Activated CD4-positive, alpha-beta memory T cell treated with anti-CD3 and anti-CD28 coated beads for 36 hours (primary cell): ENCODE measurements at regions not wholly inside any gene's neighbourhood (a gene's known extent, or its start where the extent isn't known, plus 50 kb on each side); places are given as distances from the start of the nearest gene placed in this dataset.
A peak's percentile ranks its signal among the peaks of the same experiment; 100 is the strongest.
"Not testable (repeated sequence)": the region's sequence is repeated elsewhere in the genome, so short reads cannot be mapped to it uniquely, and the experiment has no call there.

Source experiments
- CTCF ChIA-PET: fragments of 350-600 bp; sonication (Branson Sonifier 250); formaldehyde crosslinking; loops from one replicate; lab custom pipeline; 2021; ENCODE audit warnings: antibody characterized with exemption, inconsistent platforms; lab: Charles Lee
- POLR2A ChIA-PET: fragments of 350-600 bp; sonication (Branson Sonifier 250); formaldehyde crosslinking; loops from one replicate; lab custom pipeline; 2021; ENCODE audit warnings: antibody characterized with exemption; lab: Charles Lee
- DNase-seq: peaks from one replicate; pipeline ENCODE4 v3.0.0-alpha.2; 2020
- H3K27ac Mint-ChIP-seq: one replicate; pipeline ENCODE4 v1.8.0; 2021; ENCODE audit warnings: mixed read lengths
- H3K27me3 Mint-ChIP-seq: one replicate; pipeline ENCODE4 v1.8.0; 2021; ENCODE audit warnings: mixed read lengths
- H3K36me3 Mint-ChIP-seq: one replicate; pipeline ENCODE4 v1.8.0; 2021; ENCODE audit warnings: mixed read lengths
- H3K4me1 Mint-ChIP-seq: one replicate; pipeline ENCODE4 v1.8.0; 2021; ENCODE audit warnings: low read depth, mixed read lengths
- H3K4me3 Mint-ChIP-seq: one replicate; pipeline ENCODE4 v1.8.0; 2021; ENCODE audit warnings: mild to moderate bottlenecking, mixed read lengths
- H3K9me3 Mint-ChIP-seq: one replicate; pipeline ENCODE4 v1.8.0; 2021; ENCODE audit warnings: mixed read lengths
- intact Hi-C: fragments of 100-400 bp; cut with micrococcal nuclease; formaldehyde crosslinking; loops from one replicate; pipeline ENCODE4 v1.15.1; 2023

GRCh38 chr10:46720386-46720785 lies 141.5 kb downstream of the SYT15 start:
- H3K27ac Mint-ChIP-seq, H3K9me3 Mint-ChIP-seq, POLR2A ChIA-PET, H3K4me3 Mint-ChIP-seq, intact Hi-C loops, H3K36me3 Mint-ChIP-seq, CTCF ChIA-PET, DNase-seq, H3K4me1 Mint-ChIP-seq: not testable (repeated sequence)
- peaks cover 16% of the 10 kb centered on the region for H3K27me3 Mint-ChIP-seq

DNA sequence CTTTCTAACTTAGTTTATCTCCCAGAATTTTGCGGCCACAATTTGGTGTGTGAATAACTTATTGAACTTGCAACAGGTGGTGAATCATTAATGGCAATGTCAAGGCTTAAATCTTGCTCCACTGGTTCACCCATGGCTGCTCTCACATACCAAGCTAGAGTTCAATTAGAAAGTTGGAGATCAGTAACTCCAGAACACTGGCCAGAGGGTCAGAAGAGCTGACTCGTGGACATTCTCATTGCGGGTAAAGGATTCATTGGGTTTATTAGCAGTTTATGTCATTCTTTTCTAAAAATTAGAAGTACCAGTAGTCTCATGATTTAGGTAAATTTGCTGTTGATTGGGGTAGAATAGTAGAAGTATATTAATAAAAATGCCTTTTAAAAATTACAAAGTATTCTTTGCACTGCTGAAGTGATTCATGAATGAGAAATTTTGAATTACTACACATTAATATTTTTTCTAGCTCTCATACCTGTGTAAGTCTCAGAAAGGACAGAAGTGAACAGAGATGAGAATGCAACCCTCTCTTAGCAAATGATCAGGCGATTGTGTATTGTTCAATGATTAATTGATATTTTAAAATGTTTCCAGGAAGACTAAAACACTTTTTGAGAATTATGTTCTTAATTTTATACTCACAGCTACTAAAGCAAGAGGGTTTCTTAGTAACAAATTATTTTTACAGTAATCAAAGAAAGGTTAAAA lies 142.0 kb downstream of the SYT15 start:
- H3K27ac Mint-ChIP-seq, H3K4me1 Mint-ChIP-seq, DNase-seq, H3K4me3 Mint-ChIP-seq, H3K36me3 Mint-ChIP-seq, intact Hi-C loops, H3K9me3 Mint-ChIP-seq, CTCF ChIA-PET, POLR2A ChIA-PET: not testable (repeated sequence)
- H3K27me3 Mint-ChIP-seq, result peaks cover 16% of the 10 kb centered on the region

DNA sequence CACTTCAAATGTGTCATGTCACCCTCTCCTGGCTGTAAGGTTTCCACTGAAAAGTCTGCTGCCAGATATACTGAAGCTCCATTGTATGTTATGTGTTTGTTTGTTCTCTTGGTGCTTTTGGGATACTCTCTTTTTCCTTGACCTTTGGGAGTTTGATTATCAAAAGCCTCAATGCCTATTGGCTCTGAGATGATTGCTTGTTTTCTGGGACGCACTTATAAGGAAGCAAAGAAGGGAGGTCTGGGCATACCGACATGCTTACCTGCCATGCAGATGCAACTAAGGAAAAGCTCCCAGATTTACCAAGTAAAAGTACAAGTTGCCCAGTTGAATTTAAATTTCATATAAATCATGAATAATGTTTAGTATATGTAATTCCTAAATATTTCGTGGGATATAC lies 145.3 kb downstream of the SYT15 start:
- H3K4me1 Mint-ChIP-seq, intact Hi-C loops, H3K36me3 Mint-ChIP-seq, H3K27ac Mint-ChIP-seq, POLR2A ChIA-PET, CTCF ChIA-PET, H3K9me3 Mint-ChIP-seq, DNase-seq, H3K4me3 Mint-ChIP-seq: not testable (repeated sequence)
- peaks cover 15% of the 10 kb centered on the region for H3K27me3 Mint-ChIP-seq

GRCh38 chr10:46728359-46728758 lies 149.4 kb downstream of the SYT15 start:
- H3K4me3 Mint-ChIP-seq, POLR2A ChIA-PET, CTCF ChIA-PET, H3K9me3 Mint-ChIP-seq, H3K36me3 Mint-ChIP-seq, DNase-seq, intact Hi-C loops, H3K27ac Mint-ChIP-seq, H3K4me1 Mint-ChIP-seq: not testable (repeated sequence)
- H3K27me3 Mint-ChIP-seq, result peaks cover 12% of the 10 kb centered on the region

DNA sequence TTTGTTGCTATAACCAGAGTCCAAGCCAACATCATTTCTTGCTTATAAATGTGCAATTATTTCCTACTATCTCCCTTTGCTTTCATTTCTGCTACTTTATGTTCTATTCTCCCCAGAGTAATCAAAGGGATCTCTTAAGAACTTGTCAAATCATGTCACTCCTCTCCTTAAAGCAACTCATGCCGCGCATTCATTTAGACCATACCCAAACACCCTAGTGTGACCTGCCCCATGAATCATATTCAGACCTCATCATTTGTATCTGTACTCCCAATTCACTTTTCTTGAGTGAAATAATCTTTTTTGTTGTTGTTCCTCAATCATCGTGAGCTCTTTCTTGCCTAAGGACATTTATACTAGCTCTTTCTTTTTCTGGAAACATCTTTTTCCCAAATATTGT lies 151.8 kb downstream of the SYT15 start:
- intact Hi-C loops, H3K4me3 Mint-ChIP-seq, H3K4me1 Mint-ChIP-seq, H3K36me3 Mint-ChIP-seq, DNase-seq, H3K27ac Mint-ChIP-seq, H3K27me3 Mint-ChIP-seq, CTCF ChIA-PET, POLR2A ChIA-PET, H3K9me3 Mint-ChIP-seq: not testable (repeated sequence)

- H3K4me1 Mint-ChIP-seq, CTCF ChIA-PET, intact Hi-C loops, H3K27me3 Mint-ChIP-seq, H3K36me3 Mint-ChIP-seq, H3K9me3 Mint-ChIP-seq, POLR2A ChIA-PET, H3K27ac Mint-ChIP-seq, DNase-seq, H3K4me3 Mint-ChIP-seq: not testable (repeated sequence)
Observed at GRCh38 chr10:46733635-46734261, 154.8 kb downstream of the SYT15 start.

DNA sequence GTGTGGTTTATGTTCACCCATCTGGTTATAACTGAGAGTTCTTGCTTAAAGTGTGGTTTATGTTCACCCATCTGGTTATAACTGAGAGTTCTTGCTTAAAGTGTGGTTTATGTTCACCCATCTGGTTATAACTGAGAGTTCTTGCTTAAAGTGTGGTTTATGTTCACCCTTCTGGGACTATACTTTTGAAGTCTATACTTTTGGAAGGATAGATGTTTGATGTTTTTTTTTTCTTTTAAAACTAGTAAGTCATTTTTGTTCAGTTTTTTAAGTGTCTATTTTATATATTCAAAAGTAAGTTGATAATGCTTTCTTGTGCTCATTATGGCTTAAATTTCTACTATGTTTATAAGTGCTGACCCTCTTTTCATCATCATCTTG lies 155.3 kb downstream of the SYT15 start:
- POLR2A ChIA-PET, H3K27ac Mint-ChIP-seq, H3K4me1 Mint-ChIP-seq, H3K4me3 Mint-ChIP-seq, H3K9me3 Mint-ChIP-seq, H3K27me3 Mint-ChIP-seq, CTCF ChIA-PET, DNase-seq, intact Hi-C loops, H3K36me3 Mint-ChIP-seq: not testable (repeated sequence)

DNA sequence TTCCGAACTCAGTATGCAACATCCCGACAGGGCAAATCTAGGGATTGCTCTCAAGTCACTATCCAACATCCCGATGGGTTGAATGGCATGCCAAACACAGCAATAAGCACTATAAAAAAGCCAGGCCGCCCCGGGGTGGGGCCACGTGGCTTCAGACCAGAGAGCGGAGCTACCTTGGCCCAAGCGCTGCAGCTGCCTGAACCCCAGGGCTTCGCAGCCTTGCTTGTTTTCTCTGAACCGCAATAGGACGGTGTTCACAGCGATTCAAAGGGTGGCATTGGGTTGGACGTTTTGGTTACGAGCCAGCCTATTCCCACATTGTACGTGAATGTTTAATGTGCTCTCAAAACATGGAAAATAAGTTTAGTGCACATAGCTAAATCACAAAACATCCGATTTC lies 161.0 kb downstream of the SYT15 start:
- DNase-seq, H3K27me3 Mint-ChIP-seq, POLR2A ChIA-PET, H3K4me1 Mint-ChIP-seq, H3K27ac Mint-ChIP-seq, H3K36me3 Mint-ChIP-seq, CTCF ChIA-PET, H3K4me3 Mint-ChIP-seq, H3K9me3 Mint-ChIP-seq, intact Hi-C loops: not testable (repeated sequence)

GRCh38 chr10:46740368-46740767 lies 161.4 kb downstream of the SYT15 start:
- H3K9me3 Mint-ChIP-seq, H3K4me3 Mint-ChIP-seq, CTCF ChIA-PET, POLR2A ChIA-PET, H3K36me3 Mint-ChIP-seq, intact Hi-C loops, H3K27me3 Mint-ChIP-seq, H3K27ac Mint-ChIP-seq, DNase-seq, H3K4me1 Mint-ChIP-seq: not testable (repeated sequence)

GRCh38 chr10:46749003-46749402 lies 162.2 kb upstream of the PTPN20 start:
- H3K36me3 Mint-ChIP-seq, POLR2A ChIA-PET, CTCF ChIA-PET, H3K4me3 Mint-ChIP-seq, H3K27ac Mint-ChIP-seq, intact Hi-C loops, H3K9me3 Mint-ChIP-seq, DNase-seq, H3K27me3 Mint-ChIP-seq, H3K4me1 Mint-ChIP-seq: not testable (repeated sequence)

DNA sequence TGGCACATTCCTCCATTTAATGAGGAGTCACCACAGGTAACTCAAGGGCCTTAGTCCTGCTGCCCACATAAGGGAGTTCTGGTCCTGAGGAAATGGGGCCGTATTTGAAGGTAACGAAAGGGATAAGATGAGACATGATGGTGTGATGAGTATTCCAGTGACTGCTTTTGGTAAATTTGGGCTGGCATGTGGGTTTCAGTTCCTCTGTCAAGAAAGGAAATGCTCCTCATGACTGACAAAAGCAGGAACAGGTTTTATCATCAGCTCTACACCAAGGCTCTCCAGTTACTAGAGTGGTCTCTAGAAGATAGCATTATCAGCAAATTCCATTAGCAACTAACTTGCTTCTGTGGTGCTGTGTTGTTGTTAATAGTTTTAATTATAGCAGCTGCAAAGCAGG lies 161.8 kb upstream of the PTPN20 start:
- H3K36me3 Mint-ChIP-seq, POLR2A ChIA-PET, H3K9me3 Mint-ChIP-seq, intact Hi-C loops, H3K4me1 Mint-ChIP-seq, H3K27ac Mint-ChIP-seq, CTCF ChIA-PET, H3K4me3 Mint-ChIP-seq, H3K27me3 Mint-ChIP-seq: not testable (repeated sequence)
- DNase-seq, result peak; percentile 17

DNA sequence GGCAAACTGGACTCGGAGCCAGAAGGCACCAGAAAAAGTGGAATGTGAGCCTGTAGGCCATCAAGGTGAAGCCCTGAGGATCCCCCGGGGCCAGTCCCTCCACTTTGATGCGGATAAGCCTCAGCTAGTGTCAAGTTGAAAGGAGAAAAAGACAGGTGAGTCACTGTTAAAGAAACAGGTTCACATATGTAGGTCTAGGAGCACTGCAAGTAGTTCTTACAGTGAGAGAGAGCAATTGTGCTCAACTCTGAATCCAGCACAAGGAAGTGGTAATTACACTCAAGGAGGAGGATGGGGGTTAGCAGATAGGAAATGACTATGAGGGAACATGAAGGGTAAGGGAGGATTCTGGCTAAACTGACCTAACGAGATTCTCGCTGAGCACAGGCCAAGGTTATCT lies 157.5 kb upstream of the PTPN20 start:
- H3K4me1 Mint-ChIP-seq, CTCF ChIA-PET, H3K36me3 Mint-ChIP-seq, H3K9me3 Mint-ChIP-seq, H3K27me3 Mint-ChIP-seq, intact Hi-C loops, DNase-seq, H3K4me3 Mint-ChIP-seq, POLR2A ChIA-PET, H3K27ac Mint-ChIP-seq: not testable (repeated sequence)

- intact Hi-C loops, H3K27me3 Mint-ChIP-seq, H3K9me3 Mint-ChIP-seq, H3K4me1 Mint-ChIP-seq, DNase-seq, CTCF ChIA-PET, H3K27ac Mint-ChIP-seq, POLR2A ChIA-PET, H3K36me3 Mint-ChIP-seq, H3K4me3 Mint-ChIP-seq: not testable (repeated sequence)
Observed at GRCh38 chr10:46761471-46761870, 149.8 kb upstream of the PTPN20 start.
